Nucleus accumbens (tissue), 56 donors: ENCODE measurements at regions not wholly inside any gene's neighbourhood (a gene's known extent, or its start where the extent isn't known, plus 50 kb on each side); places are given as distances from the start of the nearest gene placed in this dataset.

Experiments used
- DNase-seq, 56 donors: peaks; one replicate each; lab custom pipeline; 2025; lab: John Stamatoyannopoulos, UW

GRCh38 chr16:79754501-79754900, 154.0 kb upstream of the MAF start:
- no peak for DNase-seq

DNA sequence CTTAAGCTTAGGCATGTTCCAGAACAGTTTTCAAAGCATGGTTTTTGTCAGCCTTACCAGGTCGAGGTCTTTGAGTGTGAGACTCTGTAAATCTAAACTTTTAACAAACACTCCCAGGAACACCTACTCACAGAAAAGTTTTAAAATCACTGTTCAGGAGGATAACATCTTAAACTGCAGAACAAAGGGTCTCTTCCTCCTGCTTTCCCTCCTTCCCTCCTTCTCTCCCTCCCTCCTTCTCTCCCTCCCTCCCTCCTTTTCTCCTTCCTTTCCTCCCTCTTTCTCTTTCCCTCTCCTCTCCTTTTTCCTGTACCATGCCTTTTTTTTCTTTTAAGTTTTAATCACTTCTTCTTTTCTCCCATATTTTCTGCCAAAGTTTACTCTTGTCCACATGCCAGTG, 153.5 kb upstream of the MAF start:
- DNase-seq, result no peak

DNA sequence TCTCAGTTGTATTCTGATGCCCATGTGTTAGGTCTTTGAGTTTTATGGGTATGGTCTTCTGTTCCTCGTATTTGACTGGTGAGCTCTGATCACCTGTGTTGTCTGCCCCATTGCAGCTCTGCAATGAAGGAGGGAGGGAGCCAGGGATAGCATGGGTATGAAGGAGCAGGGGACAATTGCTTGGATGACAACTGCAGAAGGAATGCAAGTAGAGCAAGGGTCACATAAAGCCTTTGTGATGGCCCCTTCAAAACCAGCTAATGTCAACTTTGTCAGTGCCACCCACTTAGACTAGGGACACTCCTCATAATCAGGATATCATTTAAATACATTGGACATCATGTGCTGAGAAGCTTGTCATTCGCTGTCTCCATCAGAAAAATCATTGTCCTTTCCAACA, 152.7 kb upstream of the MAF start:
- no peak for DNase-seq

DNA sequence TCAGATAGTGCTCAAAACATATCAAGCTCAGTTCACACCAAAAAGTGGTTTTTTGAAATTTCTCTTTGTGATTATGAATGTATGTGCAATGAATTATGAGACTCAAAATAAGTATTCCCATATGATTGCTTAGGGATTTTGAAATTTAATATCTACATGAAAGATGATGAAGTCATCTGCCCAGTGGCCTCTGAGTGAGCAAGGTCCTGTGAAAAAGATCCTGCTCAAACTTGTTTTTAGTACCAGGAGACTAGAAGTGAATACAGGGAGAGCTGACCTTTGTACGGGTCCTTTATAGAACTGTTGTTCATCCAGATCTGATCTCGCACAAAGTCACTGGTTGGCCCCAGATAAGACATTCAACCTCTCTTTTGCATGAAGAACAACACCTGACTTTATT, 151.9 kb upstream of the MAF start:
- no peak for DNase-seq

GRCh38 chr16:79751471-79752184, 151.1 kb upstream of the MAF start:
- DNase-seq, result peak in 7 of 56 donors; percentile 0 to 19 (median 4)

DNA sequence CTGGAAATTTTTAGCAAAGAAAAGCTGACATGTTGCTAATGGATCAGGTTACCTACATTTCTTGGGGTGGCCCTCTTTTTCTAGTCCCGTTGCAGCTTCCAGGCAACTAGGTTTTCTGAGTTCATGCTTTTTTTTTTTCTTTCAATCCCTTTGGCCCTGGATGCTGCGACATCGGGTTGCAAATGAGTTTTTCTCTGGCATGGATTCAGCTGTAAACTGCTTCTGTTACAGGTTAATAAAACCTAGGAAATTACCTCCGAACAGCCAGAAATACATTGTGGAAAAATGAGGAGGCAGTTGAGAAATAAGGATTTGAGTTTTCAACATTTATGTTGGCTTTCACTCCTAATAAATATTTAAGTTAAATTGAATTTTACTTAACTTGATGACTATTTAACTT, 149.8 kb upstream of the MAF start:
- no peak for DNase-seq

GRCh38 chr16:79748629-79749028, 148.1 kb upstream of the MAF start:
- DNase-seq, result no peak

DNA sequence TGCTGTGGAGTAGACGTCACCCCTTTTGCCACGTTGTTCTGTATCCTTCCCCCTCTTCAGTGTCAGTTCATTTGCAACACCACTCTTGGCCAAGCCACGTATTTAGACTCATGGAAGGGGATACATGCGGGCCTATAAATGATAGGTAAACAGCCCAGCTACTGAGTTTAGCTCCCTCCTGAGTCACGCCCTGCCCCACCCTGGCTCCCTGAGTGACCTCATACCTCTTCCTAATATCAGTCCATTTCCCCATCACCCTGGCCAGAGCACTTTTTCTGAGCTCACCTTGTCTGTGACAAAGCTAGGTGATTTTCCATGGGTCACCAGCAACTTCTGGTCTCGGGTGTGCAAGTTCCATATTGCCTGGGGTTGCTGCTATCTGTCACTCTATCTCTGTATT, 147.2 kb upstream of the MAF start:
- DNase-seq, result no peak

- no peak for DNase-seq
Measured at GRCh38 chr16:79740252-79740651, 139.7 kb upstream of the MAF start.

DNA sequence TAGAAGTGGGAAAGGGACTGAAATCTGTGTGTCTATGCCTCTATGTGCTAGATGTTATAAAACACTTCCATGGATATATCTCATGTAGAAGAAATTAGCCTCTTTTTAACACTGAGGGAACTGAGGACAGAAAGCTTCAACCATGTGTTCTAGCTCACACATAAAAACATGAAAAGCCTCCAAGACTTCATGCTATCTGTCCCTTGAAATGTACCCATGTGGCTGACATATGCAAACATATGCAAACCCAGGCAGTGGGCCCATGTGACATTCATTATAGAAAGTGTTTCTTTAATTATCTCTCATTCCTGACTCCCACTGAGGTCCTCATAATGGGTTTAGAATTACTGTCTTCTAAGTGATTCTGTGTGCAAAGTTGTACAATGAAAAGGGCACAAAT, 134.7 kb upstream of the MAF start:
- DNase-seq, result no peak

DNA sequence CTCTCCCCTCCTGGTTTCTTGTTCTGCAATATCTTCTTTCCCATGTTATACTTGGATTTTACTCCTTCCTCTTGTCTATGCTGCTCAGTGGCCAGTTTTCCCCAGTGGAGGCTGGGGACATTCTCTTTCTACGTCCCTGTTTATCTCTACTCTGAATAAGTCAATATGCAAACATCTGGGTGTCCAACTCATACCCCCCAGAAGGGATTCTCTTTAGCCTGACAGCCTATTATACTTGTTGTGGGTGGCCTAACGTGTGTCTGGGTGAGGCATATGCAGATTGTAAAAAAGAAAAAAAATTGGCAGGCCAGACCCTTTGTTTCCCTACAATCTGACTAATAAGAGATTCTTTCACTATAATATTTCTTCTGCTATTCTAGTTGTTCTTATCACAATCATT, 134.2 kb upstream of the MAF start:
- no peak for DNase-seq

DNA sequence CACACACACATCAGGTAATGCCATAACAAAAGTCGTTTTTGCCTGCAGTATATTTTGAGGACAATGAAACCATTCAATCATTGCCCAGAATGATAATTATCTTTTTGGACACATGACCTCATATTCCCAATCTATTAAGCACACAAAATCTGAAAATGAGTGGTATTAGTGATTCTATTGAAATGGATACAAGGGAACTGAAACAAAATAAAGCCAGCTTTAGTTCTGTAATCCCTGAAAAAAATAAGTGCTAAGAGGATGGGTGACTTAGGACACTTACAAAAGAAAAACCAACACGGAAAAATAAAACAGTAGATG, 128.3 kb upstream of the MAF start:
- DNase-seq, result no peak

GRCh38 chr16:79728048-79728922, 127.7 kb upstream of the MAF start:
- no peak for DNase-seq

DNA sequence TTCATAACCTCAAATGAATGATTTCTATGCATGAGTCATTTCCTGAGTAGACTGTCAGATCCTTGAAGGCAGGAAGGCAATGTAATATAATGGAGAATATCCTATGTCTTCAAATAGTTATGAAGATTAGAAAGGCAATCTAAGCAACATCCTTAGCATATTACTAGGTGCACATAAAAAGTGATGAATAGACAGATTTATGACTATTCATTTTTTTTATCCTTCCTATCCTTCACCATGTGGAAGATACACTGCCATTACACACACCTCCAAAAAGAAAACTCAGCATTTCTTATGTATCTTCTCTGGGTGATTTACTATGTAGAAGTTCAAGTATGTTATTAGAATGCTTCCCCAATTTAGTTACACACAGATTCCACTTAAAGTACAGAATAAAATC, 126.4 kb upstream of the MAF start:
- no peak for DNase-seq

DNA sequence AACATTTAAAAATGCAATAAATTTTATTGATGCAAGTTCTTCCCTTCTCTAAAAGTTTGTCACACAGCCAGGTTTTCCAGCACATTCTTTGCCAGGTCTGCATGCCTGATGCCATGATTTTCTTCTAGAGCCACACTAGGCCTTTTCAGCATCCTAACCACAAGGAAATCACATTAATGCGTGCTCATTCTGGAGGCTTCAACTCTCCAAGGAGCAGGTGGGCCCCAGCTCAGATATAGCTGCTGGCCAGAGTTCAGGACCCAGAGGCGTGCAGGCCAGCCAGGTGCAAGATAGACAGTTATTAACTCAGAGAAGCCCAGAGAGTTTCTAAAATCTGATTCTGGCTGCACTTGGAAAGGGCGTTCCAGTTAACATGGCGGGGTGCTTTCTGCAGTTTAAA, 124.5 kb upstream of the MAF start:
- no peak for DNase-seq

DNA sequence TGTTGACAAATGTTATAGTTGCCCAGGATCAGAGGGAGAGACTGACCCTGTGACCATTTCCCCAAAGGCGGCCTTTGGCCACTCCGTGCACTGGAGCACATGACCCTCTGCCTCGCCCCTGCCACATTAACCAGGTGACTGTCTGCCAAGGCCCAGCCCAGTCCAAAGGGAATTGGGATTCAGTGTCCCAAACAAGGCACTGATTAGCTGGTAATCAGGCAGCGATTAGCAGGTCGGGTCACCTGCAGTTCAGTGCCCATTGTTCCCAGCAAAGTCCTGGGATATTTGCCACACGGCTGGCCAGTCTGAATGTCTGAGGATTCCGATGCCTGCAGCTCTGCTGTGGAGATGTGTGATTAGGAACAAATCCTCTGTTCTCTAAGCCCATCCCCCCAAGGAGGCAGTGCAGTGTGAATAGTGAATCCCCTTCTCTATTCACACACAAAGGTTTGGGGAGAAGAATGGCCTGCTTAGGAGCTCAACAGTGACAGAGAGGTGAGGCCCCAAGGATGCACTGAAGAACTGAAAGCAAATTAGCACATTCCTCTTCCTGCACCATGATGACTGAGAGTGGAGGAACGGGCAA, 123.1 kb upstream of the MAF start:
- DNase-seq, result no peak

DNA sequence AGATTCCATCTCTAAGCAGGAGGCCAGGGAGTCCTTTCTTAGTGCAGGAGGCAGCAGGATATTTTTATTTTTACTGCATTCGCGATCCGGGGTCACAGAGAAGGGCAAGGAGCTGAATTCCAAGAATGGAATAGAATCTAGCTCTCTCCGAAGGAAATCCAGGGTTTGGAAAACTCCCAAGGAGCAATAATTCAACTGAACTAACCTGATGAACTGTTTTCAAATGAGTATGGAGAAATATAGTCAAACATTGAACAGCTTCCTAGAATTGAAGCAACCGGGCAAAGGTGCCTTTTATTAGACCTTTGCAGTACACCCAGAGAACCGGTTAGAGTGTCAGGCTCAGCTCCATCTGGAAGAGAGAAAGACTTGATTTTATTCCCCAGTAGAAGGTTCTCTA, 120.7 kb upstream of the MAF start:
- DNase-seq, result no peak

DNA sequence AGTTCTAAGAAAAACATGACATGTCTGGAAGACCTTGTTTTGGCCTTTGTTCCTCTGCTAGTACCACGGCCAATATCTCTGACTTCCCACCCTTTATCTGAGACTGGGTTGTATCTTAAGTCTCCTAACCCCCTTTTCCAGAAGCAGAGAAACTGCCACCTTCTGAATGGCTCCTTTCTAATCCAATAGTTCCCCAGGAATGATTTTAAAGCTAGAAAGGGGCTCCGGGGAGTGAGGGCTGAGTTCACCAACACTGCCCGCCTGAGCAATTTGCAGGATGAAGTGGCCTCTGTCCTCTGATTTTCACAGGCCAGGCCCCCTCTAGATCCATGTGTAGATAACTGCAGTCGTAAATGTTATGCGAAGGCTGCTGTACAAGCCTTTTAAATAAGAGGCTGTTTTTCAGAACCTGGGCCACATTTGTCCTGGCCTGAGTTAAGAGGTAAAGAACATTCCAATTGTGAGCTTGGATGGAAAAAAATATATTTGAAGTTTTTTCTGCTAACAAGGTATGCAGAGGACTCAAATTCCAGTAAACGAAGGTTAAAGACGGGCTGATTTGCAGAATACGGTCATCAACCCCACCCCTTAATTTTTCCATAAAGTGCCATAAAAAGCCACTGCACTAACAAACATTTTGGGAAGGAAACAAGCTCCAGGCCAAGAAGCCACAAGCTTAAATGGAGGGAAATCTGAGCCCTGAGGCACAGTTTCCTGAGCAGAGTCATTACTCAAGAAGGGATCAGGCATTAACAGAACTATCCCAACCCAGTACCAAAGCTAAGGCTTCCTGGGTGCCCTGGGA, 117.0 kb upstream of the MAF start:
- DNase-seq, result no peak

DNA sequence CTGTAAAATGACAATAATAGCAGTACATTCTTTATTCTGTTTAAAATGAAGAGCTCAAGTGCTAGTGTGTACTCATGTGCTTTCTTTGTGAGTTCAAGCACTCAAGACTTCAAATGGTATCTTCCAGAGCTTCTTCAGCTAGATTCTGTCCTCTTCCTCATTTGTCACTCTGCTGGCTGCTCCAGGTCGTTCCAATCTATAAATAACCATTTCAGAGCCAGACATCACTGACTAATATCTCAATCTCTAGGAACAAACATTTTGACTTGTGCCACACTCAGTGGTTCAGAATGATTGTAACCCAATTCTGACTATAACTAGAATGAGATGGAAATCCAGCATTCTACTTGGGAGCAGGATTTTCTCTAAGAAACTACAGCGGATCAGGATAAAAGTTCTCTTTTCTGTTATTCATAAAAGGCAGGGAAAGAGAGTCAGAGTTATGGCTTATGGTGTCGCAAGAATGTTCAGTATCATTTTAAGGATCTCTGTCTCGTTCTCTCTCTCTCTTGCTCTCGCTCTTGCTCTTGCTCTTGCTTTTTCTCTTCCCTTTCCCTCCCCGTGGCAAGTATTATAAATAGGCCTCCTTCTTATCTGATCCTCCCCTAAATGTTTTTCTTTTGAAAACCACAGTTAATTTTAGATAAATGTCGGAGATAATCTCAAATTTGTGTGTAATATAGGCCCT, 116.3 kb upstream of the MAF start:
- DNase-seq, result no peak

GRCh38 chr16:79715061-79715460, 114.5 kb upstream of the MAF start:
- DNase-seq, result no peak

- no peak for DNase-seq
Measured at GRCh38 chr16:79714440-79714839, 113.9 kb upstream of the MAF start.
